Spleen (tissue), 7 donors: ENCODE measurements at regions not wholly inside any gene's neighbourhood (a gene's known extent, or its start where the extent isn't known, plus 50 kb on each side); places are given as distances from the start of the nearest gene placed in this dataset.

Experiments
- CTCF ChIP-seq, 11 experiments: fragments of 200-600 bp in 7 of 11; fragments of 450-650 bp in 4 of 11; sonication (generic) in 4 of 11; IDR thresholded peaks in 8 of 11; conservative IDR thresholded peaks in 3 of 11; 1 replicate in 7 of 11; 2 replicates in 4 of 11; pipeline versions ENCODE4 v1.4.0 to v1.8.0; 2016 to 2021; ENCODE audit warnings: antibody characterized with exemption in 11 of 11, inconsistent platforms in 4 of 11, mild to moderate bottlenecking in 1 of 11
- POLR2AphosphoS5 ChIP-seq, 3 donors: sonication (generic); formaldehyde crosslinking; IDR thresholded peaks; one replicate each; pipeline ENCODE4 v1.5.1; 2017; ENCODE audit warnings: antibody characterized with exemption in 3 of 3
- donor health status: DM: no; HTN: no; CAD: no; lungs with moderate emphysema.
- donor health status: DM: no; HTN: no; CAD: no.
- donor health status: DM: no; HTN: no; CAD: no.

DNA sequence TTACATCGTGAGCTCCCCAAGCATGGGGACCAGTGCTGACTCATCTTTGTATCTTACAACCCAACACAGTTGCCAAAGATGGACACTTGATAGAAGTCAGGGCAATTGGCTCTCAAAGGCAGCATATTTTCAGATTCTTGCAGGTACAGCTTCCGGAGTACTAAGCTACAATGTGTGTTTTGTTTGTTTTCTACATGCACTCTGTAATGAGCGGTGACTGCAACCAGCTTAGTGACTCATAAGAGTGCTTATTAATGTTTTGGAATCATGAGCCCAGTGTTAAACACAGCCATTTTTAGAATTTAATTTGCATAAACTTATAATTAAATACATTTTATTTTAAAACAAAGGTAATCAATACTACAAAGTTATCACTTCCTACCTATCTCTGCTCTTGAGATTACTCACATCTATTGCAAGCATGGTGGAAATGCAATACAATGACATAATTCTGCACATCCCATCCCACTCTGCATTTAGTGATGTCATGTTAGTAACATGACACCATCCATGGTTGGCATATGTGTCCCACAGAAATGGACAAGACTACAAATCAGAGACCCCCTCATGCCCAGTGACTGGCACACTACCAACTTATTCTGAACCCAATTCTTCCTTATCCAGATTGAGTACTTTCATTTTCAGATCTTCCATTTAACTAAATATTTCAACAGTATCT lies 399.8 kb upstream of the ST6GAL2 start:
- TF ChIP-seq CTCF (IDR thresholded peaks at IDR 0.05 in 8 of 11, conservative IDR thresholded peaks at IDR 0.05 in 3 of 11) = no peak
- TF ChIP-seq POLR2AphosphoS5 (IDR thresholded peaks at IDR 0.05) = no peak
